ENCODE measurements at regions not wholly inside any gene's neighbourhood (a gene's known extent, or its start where the extent isn't known, plus 50 kb on each side); places are given as distances from the start of the nearest gene placed in this dataset.

GRCh38 chr13:85661675-85662074 lies 137.5 kb downstream of the SLITRK6 start:
- ATAC-seq (no peak), DNase-seq (ENCODE audit: low read depth, low spot score) (no peak)
- RAD21 ChIA-PET (ENCODE audit: low non-redundant PET in 1 of 2, low total read pairs in 2 of 2, uncharacterized antibody in 2 of 2, unreplicated experiment in 2 of 2): no interaction called here
- POLR2A ChIA-PET: no interaction called here
- no TSS peak for BruUV-seq (replicated peaks)
- no peak overlapping the region for H3K9ac ChIP-seq (ENCODE audit: low read length)
- no peaks in the 10 kb centered on the region for H3K4me1 ChIP-seq (ENCODE audit: control insufficient read depth in 1 of 2, insufficient read depth in 2 of 2, low read length in 2 of 2)
- no peak overlapping the region for H3K4me2 ChIP-seq (ENCODE audit: low read length)
- TF ChIP-seq YY1 (IDR thresholded peaks at IDR 0.05; ENCODE audit: extremely low read depth, insufficient replicate concordance, low read depth, low read length): no peak
- no peak for TF ChIP-seq SRF (IDR thresholded peaks at IDR 0.05; ENCODE audit: low read depth)
- TF ChIP-seq EGR1 (IDR thresholded peaks at IDR 0.05; ENCODE audit: low read depth): no peak
- TF ChIP-seq POLR2A (IDR thresholded peaks at IDR 0.05; ENCODE audit: borderline replicate concordance, extremely low read depth, insufficient read depth, insufficient read length): no peak
- no peak for TF ChIP-seq REST (IDR thresholded peaks at IDR 0.05; ENCODE audit: low read depth)
- no peak for TF ChIP-seq TCF7L2 (IDR thresholded peaks at IDR 0.05; ENCODE audit: borderline replicate concordance, extremely low read depth, insufficient read depth, insufficient read length)
- TF ChIP-seq FOSL1 (IDR thresholded peaks at IDR 0.05; ENCODE audit: low read depth): no peak
- no peak for TF ChIP-seq EZH2 (IDR thresholded peaks at IDR 0.05)
- no peak for TF ChIP-seq SIN3A (IDR thresholded peaks at IDR 0.05; ENCODE audit: low read depth)
- TF ChIP-seq ZFX (IDR thresholded peaks at IDR 0.05): no peak
- TF ChIP-seq CEBPB (IDR thresholded peaks at IDR 0.05; ENCODE audit: low read depth): no peak
- TF ChIP-seq CBX3 (IDR thresholded peaks at IDR 0.05; ENCODE audit: low read depth): no peak
- no peak for TF ChIP-seq EZH2phosphoT487 (IDR thresholded peaks at IDR 0.05; ENCODE audit: borderline replicate concordance)
- TF ChIP-seq JUND (IDR thresholded peaks at IDR 0.05): no peak
- no peak for TF ChIP-seq SP1 (IDR thresholded peaks at IDR 0.05; ENCODE audit: low read depth)
- no peak for TF ChIP-seq ATF3 (IDR thresholded peaks at IDR 0.05)
- no peak for TF ChIP-seq POLR2AphosphoS5 (IDR thresholded peaks at IDR 0.05; ENCODE audit: low read depth, low read length)
- no peaks in the 10 kb centered on the region for H3K9me2 ChIP-seq (ENCODE audit: insufficient read depth)
- H2AFZ ChIP-seq (ENCODE audit: low read depth, low read length, poor library complexity, severe bottlenecking): no peak overlapping the region
- H3K4me3 ChIP-seq (replicated peaks in 1 of 2; ENCODE audit: low read depth in 1 of 2, low read length in 2 of 2): no peak overlapping the region
- peaks cover 0 to 3% of the 10 kb centered on the region in 2 experiments; a peak in 1 of 4 replicates for H3K9me3 ChIP-seq (ENCODE audit: control insufficient read depth in 1 of 2, insufficient read depth in 1 of 2, low read depth in 1 of 2, low read length in 2 of 2)
- H3K27ac ChIP-seq (ENCODE audit: low read depth, low read length): no peak overlapping the region
- H4K20me1 ChIP-seq (ENCODE audit: insufficient read depth): no peaks in the 10 kb centered on the region
- H3K27me3 ChIP-seq (ENCODE audit: insufficient read depth, low read length): no peaks in the 10 kb centered on the region
- no peaks in the 10 kb centered on the region for H3K79me2 ChIP-seq (ENCODE audit: insufficient read depth, low read length)
- no peaks in the 10 kb centered on the region for H3K36me3 ChIP-seq (ENCODE audit: control insufficient read depth in 1 of 2, insufficient read depth in 2 of 2, low read length in 2 of 2)
- intact Hi-C loops (cut with micrococcal nuclease): no loop called here
- CTCF ChIA-PET: no interaction called here

Data from HCT116 (cell line).